H9 (cell line): ENCODE measurements at regions not wholly inside any gene's neighbourhood (a gene's known extent, or its start where the extent isn't known, plus 50 kb on each side); places are given as distances from the start of the nearest gene placed in this dataset.

ENCODE experiments used
- DNase-seq: peaks from one replicate; pipeline ENCODE4 v3.0.0-alpha.2; 2017
- H2AFZ ChIP-seq: one replicate; pipeline ENCODE4 v1.6.1; 2013; ENCODE audit warnings: mild to moderate bottlenecking, low read length, control low read depth, moderate library complexity
- H2AK5ac ChIP-seq: 2 replicates; pipeline ENCODE4 v1.6.1; 2013; ENCODE audit warnings: low read length, control low read depth, mixed read lengths; ENCODE audit not compliant: insufficient read length
- H2BK120ac ChIP-seq: one replicate; pipeline ENCODE4 v1.6.1; 2013; ENCODE audit warnings: low read depth, mild to moderate bottlenecking, low read length, control low read depth, inconsistent platforms; ENCODE audit not compliant: poor library complexity, severe bottlenecking
- H2BK12ac ChIP-seq: 2 replicates; pipeline ENCODE4 v1.6.1; 2013; ENCODE audit warnings: low read length, control low read depth, mixed read lengths, low read depth; ENCODE audit not compliant: insufficient read length
- H2BK15ac ChIP-seq: 2 replicates; pipeline ENCODE4 v1.6.1; 2013; ENCODE audit warnings: low read depth, low read length, control low read depth
- H2BK20ac ChIP-seq: one replicate; pipeline ENCODE4 v1.6.1; 2013; ENCODE audit warnings: low read depth, mild to moderate bottlenecking, low read length, control low read depth, inconsistent platforms; ENCODE audit not compliant: poor library complexity, severe bottlenecking
- H2BK5ac ChIP-seq: 2 replicates; pipeline ENCODE4 v1.6.1; 2013; ENCODE audit warnings: low read length, control low read depth, mixed read lengths; ENCODE audit not compliant: insufficient read length
- H3K14ac ChIP-seq: 2 replicates; pipeline ENCODE4 v1.6.1; 2013; ENCODE audit warnings: low read length, control low read depth; ENCODE audit not compliant: insufficient read depth
- H3K18ac ChIP-seq: 2 replicates; pipeline ENCODE4 v1.6.1; 2013; ENCODE audit warnings: low read depth, mild to moderate bottlenecking, mixed read lengths, low read length, control low read depth; ENCODE audit not compliant: insufficient read length
- H3K23ac ChIP-seq: 2 replicates; pipeline ENCODE4 v1.6.1; 2013; ENCODE audit warnings: low read length, control low read depth, mixed read lengths, low read depth; ENCODE audit not compliant: insufficient read length
- H3K23me2 ChIP-seq: 2 replicates; pipeline ENCODE4 v1.6.1; 2013; ENCODE audit warnings: low read depth, mild to moderate bottlenecking, mixed read lengths, low read length, control low read depth; ENCODE audit not compliant: insufficient read length, poor library complexity, severe bottlenecking
- H3K27ac ChIP-seq: 2 replicates; pipeline ENCODE4 v1.5.1; 2013; ENCODE audit warnings: low read length, control low read depth, mixed read lengths, low read depth; ENCODE audit not compliant: insufficient read length
- H3K27me3 ChIP-seq: 2 replicates; pipeline ENCODE4 v1.6.1; 2013; ENCODE audit warnings: low read length, control low read depth, inconsistent platforms; ENCODE audit not compliant: insufficient read depth
- H3K4ac ChIP-seq: 2 replicates; pipeline ENCODE4 v1.6.1; 2013; ENCODE audit warnings: low read depth, mild to moderate bottlenecking, control low read depth, inconsistent platforms, low read length, moderate library complexity
- H3K4me1 ChIP-seq: 2 replicates; pipeline ENCODE4 v1.6.1; 2013; ENCODE audit warnings: low read length, control low read depth, inconsistent platforms; ENCODE audit not compliant: insufficient read depth
- H3K4me2 ChIP-seq: 2 replicates; pipeline ENCODE4 v1.6.1; 2013; ENCODE audit warnings: low read length, control low read depth, mixed read lengths; ENCODE audit not compliant: insufficient read length, insufficient read depth
- H3K56ac ChIP-seq: 2 replicates; pipeline ENCODE4 v1.6.1; 2013; ENCODE audit warnings: low read depth, mild to moderate bottlenecking, mixed read lengths, low read length, control low read depth; ENCODE audit not compliant: insufficient read length
- H3K79me1 ChIP-seq: 2 replicates; pipeline ENCODE4 v1.6.1; 2013; ENCODE audit warnings: low read depth, mild to moderate bottlenecking, moderate library complexity, low read length, control low read depth, inconsistent platforms; ENCODE audit not compliant: insufficient read depth, poor library complexity, severe bottlenecking
- H3K79me2 ChIP-seq: 2 replicates; pipeline ENCODE4 v1.6.1; 2013; ENCODE audit warnings: low read length, control low read depth, inconsistent platforms; ENCODE audit not compliant: insufficient read depth
- H3K9ac ChIP-seq: 2 replicates; pipeline ENCODE4 v1.6.1; 2013; ENCODE audit warnings: low read length, control low read depth, mixed read lengths; ENCODE audit not compliant: insufficient read length; ENCODE audit errors: extremely low read depth
- H3K9me3 ChIP-seq: one replicate; pipeline ENCODE4 v1.6.1; 2013; ENCODE audit warnings: low read depth, low read length, inconsistent platforms; ENCODE audit not compliant: control insufficient read depth
- H3T11ph ChIP-seq: one replicate; pipeline ENCODE4 v1.6.1; 2013; ENCODE audit warnings: mild to moderate bottlenecking, low read length, control low read depth, inconsistent platforms
- H4K20me1 ChIP-seq: one replicate; pipeline ENCODE4 v1.6.1; 2013; ENCODE audit not compliant: control insufficient read depth, insufficient read length, insufficient read depth
- H4K5ac ChIP-seq: 2 replicates; pipeline ENCODE4 v1.6.1; 2013; ENCODE audit warnings: low read depth, mild to moderate bottlenecking, mixed read lengths, low read length, control low read depth; ENCODE audit not compliant: insufficient read length
- H4K8ac ChIP-seq: replicated peaks from 2 replicates; pipeline ENCODE4 v1.6.1; 2013; ENCODE audit warnings: low read length, control low read depth, mixed read lengths, low read depth; ENCODE audit not compliant: insufficient read length
- H4K91ac ChIP-seq: 2 replicates; pipeline ENCODE4 v1.6.1; 2013; ENCODE audit warnings: low read depth, mild to moderate bottlenecking, moderate library complexity, mixed read lengths, low read length, control low read depth; ENCODE audit not compliant: insufficient read length
- H3K27ac Mint-ChIP-seq, 3 experiments: 2 replicates in 2 of 3; 3 replicates in 1 of 3; pipeline ENCODE4 v1.8.0; 2020 to 2021; ENCODE audit warnings: mixed read lengths in 3 of 3, mild to moderate bottlenecking in 1 of 3, moderate library complexity in 1 of 3
- H3K27me3 Mint-ChIP-seq: 2 replicates; pipeline ENCODE4 v1.8.0; 2021; ENCODE audit warnings: low read depth, mild to moderate bottlenecking, moderate library complexity, mixed read lengths
- H3K36me3 Mint-ChIP-seq, 3 experiments: 2 replicates in 2 of 3; 3 replicates in 1 of 3; pipeline ENCODE4 v1.8.0; 2020 to 2021; ENCODE audit warnings: low read depth in 3 of 3, mixed read lengths in 3 of 3; ENCODE audit not compliant: insufficient read depth in 1 of 3
- H3K4me1 Mint-ChIP-seq, 2 experiments: 2 replicates each; pipeline ENCODE4 v1.8.0; 2020; ENCODE audit warnings: mixed read lengths in 2 of 2
- H3K4me3 Mint-ChIP-seq, 2 experiments: 2 replicates in 1 of 2; 3 replicates in 1 of 2; pipeline ENCODE4 v1.8.0; 2020 to 2021; ENCODE audit warnings: mild to moderate bottlenecking in 2 of 2, mixed read lengths in 2 of 2, moderate library complexity in 1 of 2
- H3K9me3 Mint-ChIP-seq, 2 experiments: 2 replicates in 1 of 2; 3 replicates in 1 of 2; pipeline ENCODE4 v1.8.0; 2020; ENCODE audit warnings: mild to moderate bottlenecking in 2 of 2, mixed read lengths in 2 of 2, moderate library complexity in 1 of 2
- CTCF ChIP-seq: fragments of 200-600 bp; sonication (generic); conservative IDR thresholded peaks from 3 replicates; pipeline ENCODE4 v1.8.0; 2021; ENCODE audit warnings: antibody characterized with exemption, mild to moderate bottlenecking
- WGBS: extraction: QIAGEN DNeasy Blood & Tissue Kit; methylation state at CpG from one replicate; pipeline ENCODE4 v1.1.7; 2013; ENCODE audit warnings: missing lambda C conversion rate, low lambda C conversion rate, mixed read lengths; ENCODE audit not compliant: insufficient read length; ENCODE audit errors: extremely low coverage; 5-methylcytosine and 5-hydroxymethylcytosine counted together

GRCh38 chr10:121375172-121375571 is 223.1 kb downstream of the FGFR2 start:
- Histone ChIP-seq H2AFZ (no peak overlapping the region), H3K79me2 (no peaks in the 10 kb centered on the region), H3K9ac (no peak overlapping the region), H3K4ac (no peak overlapping the region), H2AK5ac (no peak overlapping the region), H3T11ph (no peak overlapping the region), H2BK20ac (no peak overlapping the region), H4K20me1 (no peaks in the 10 kb centered on the region), H3K14ac (no peak overlapping the region), H3K18ac (no peak overlapping the region), H4K91ac (no peak overlapping the region), H3K4me2 (no peak overlapping the region), H3K56ac (no peak overlapping the region), H3K27me3 (no peaks in the 10 kb centered on the region), H3K27ac (no peak overlapping the region), H2BK15ac (no peak overlapping the region), H3K9me3 (no peaks in the 10 kb centered on the region), H3K4me1 (no peaks in the 10 kb centered on the region), H2BK120ac (no peak overlapping the region), H3K23me2 (no peaks in the 10 kb centered on the region), H4K5ac (no peak overlapping the region), H4K8ac (no peak overlapping the region), H2BK5ac (no peak overlapping the region), H3K79me1 (no peaks in the 10 kb centered on the region), H2BK12ac (no peak overlapping the region), H3K23ac (no peak overlapping the region)
- Mint-ChIP-seq H3K4me1 (peaks cover 2 to 4% of the 10 kb centered on the region in 2 experiments; a peak in 1 of 4 replicates), H3K27ac (no peak overlapping the region), H3K36me3 (no peaks in the 10 kb centered on the region; a peak in 1 of 7 replicates), H3K9me3 (no peaks in the 10 kb centered on the region; a peak in 1 of 5 replicates), H3K27me3 (peaks cover 2% of the 10 kb centered on the region; the same call in 1 of the 2 replicates), H3K4me3 (no peak overlapping the region)
- no peak for DNase-seq
- TF ChIP-seq CTCF = no peak
- no CpG with 5 or more reads among the region's 6 CpGs for WGBS
